Panc1 (cell line): ENCODE measurements at regions not wholly inside any gene's neighbourhood (a gene's known extent, or its start where the extent isn't known, plus 50 kb on each side); places are given as distances from the start of the nearest gene placed in this dataset.

ENCODE experiments used
- POLR2AphosphoS5 ChIP-seq: IDR thresholded peaks from 2 replicates; pipeline ENCODE4 v1.6.1; 2012; ENCODE audit warnings: mild to moderate bottlenecking, low read depth, low read length, moderate library complexity
- SIN3A ChIP-seq: IDR thresholded peaks from 2 replicates; pipeline ENCODE4 v1.6.1; 2012; ENCODE audit warnings: low read depth, mild to moderate bottlenecking, low read length, moderate library complexity, borderline replicate concordance; ENCODE audit not compliant: insufficient read depth
- TF ChIP-seq, protein P1 (sequence below): fragments of 450-650 bp; IDR thresholded peaks from 2 replicates; pipeline ENCODE4 v1.5.1; 2017; ENCODE audit warnings: mild to moderate bottlenecking
- TF ChIP-seq, protein P2 (sequence below), 2 experiments: IDR thresholded peaks; 2 replicates each; pipeline ENCODE4 v1.6.1; 2011 to 2012; ENCODE audit warnings: low read depth in 2 of 2, control low read depth in 1 of 2, low read length in 1 of 2, mild to moderate bottlenecking in 1 of 2, moderate library complexity in 1 of 2; ENCODE audit not compliant: insufficient read depth in 1 of 2

DNA sequence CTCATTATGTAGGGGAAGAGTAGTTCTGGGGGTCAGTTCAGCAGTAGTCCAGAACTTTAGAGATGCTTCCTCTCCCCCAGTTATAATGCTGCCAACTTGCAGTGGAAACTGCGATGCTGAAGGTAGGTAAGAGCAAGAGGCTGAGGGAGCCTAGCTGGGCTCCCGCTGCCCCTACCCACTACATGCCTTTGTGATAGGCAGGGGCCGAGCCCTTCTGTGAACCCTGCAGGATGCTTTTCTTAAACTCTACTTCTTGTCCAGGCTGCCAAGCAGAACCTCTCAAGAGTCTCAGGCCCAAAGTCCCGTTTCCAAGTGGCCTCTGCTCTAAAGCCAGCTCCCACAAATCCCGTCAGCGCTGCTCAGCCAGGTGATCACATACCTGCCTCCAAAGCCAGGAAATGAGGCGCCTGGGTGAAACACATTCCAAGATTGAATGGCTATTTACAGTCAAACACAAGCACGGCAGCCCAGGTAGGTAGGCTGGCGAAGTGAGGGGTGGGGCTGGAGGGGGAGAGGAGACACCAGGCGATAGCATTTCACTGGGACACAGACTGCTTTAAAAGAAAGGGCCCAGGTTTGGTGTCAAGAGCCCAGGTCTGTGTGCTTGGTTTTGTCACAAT is 150.7 kb downstream of the CD24 start:
- TF ChIP-seq, protein P1, sequence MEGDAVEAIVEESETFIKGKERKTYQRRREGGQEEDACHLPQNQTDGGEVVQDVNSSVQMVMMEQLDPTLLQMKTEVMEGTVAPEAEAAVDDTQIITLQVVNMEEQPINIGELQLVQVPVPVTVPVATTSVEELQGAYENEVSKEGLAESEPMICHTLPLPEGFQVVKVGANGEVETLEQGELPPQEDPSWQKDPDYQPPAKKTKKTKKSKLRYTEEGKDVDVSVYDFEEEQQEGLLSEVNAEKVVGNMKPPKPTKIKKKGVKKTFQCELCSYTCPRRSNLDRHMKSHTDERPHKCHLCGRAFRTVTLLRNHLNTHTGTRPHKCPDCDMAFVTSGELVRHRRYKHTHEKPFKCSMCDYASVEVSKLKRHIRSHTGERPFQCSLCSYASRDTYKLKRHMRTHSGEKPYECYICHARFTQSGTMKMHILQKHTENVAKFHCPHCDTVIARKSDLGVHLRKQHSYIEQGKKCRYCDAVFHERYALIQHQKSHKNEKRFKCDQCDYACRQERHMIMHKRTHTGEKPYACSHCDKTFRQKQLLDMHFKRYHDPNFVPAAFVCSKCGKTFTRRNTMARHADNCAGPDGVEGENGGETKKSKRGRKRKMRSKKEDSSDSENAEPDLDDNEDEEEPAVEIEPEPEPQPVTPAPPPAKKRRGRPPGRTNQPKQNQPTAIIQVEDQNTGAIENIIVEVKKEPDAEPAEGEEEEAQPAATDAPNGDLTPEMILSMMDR: no peak
- no peak for TF ChIP-seq SIN3A
- TF ChIP-seq, protein P2, sequence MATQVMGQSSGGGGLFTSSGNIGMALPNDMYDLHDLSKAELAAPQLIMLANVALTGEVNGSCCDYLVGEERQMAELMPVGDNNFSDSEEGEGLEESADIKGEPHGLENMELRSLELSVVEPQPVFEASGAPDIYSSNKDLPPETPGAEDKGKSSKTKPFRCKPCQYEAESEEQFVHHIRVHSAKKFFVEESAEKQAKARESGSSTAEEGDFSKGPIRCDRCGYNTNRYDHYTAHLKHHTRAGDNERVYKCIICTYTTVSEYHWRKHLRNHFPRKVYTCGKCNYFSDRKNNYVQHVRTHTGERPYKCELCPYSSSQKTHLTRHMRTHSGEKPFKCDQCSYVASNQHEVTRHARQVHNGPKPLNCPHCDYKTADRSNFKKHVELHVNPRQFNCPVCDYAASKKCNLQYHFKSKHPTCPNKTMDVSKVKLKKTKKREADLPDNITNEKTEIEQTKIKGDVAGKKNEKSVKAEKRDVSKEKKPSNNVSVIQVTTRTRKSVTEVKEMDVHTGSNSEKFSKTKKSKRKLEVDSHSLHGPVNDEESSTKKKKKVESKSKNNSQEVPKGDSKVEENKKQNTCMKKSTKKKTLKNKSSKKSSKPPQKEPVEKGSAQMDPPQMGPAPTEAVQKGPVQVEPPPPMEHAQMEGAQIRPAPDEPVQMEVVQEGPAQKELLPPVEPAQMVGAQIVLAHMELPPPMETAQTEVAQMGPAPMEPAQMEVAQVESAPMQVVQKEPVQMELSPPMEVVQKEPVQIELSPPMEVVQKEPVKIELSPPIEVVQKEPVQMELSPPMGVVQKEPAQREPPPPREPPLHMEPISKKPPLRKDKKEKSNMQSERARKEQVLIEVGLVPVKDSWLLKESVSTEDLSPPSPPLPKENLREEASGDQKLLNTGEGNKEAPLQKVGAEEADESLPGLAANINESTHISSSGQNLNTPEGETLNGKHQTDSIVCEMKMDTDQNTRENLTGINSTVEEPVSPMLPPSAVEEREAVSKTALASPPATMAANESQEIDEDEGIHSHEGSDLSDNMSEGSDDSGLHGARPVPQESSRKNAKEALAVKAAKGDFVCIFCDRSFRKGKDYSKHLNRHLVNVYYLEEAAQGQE (IDR thresholded peaks at IDR 0.05; ENCODE audit: insufficient read depth in 1 of 2, low read depth in 2 of 2, low read length in 1 of 2): no peak
- no peak for TF ChIP-seq POLR2AphosphoS5
